ENCODE measurements at regions not wholly inside any gene's neighbourhood (a gene's known extent, or its start where the extent isn't known, plus 50 kb on each side); places are given as distances from the start of the nearest gene placed in this dataset.
"Not testable (repeated sequence)": the region's sequence is repeated elsewhere in the genome, so short reads cannot be mapped to it uniquely, and the experiment has no call there.

DNA sequence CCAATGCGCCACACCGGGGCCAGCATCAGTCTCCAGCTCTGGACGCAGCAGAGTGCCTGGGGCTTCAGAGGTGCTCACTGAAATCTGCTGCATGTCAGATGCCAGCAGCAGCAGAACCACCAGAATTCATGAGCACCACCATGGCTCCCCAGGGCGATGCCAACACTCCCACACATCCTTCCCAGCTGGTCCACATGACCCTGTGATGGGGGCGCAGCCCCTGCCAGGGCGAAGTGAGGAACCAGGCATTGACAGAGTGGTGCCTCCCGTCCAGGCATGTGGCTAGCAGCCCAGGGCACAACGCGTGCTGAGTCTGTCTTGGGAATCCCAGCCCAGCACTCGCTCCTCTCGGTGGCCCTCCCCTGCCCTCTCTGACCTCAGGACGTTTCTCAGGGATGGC lies 80.4 kb downstream of the DHCR7 start:
- no peaks in the 10 kb centered on the region for H3K36me3 ChIP-seq (ENCODE audit: control insufficient read depth, insufficient read depth, low read length, severe bottlenecking)
- no peak overlapping the region for H3K4me3 ChIP-seq (ENCODE audit: low read length)
- no peak overlapping the region for H3K9ac ChIP-seq (ENCODE audit: low read length)
- peaks cover 28% of the 10 kb centered on the region for H3K27me3 ChIP-seq (replicated peaks; ENCODE audit: control insufficient read depth, insufficient read depth, low read length)
- no peaks in the 10 kb centered on the region for H3K4me1 ChIP-seq (ENCODE audit: control insufficient read depth, insufficient read depth, low read length)
- no peak for DNase-seq (ENCODE audit: low read depth)
- H3K9me3 ChIP-seq (ENCODE audit: control insufficient read depth, low read length) = no peaks in the 10 kb centered on the region

DNA sequence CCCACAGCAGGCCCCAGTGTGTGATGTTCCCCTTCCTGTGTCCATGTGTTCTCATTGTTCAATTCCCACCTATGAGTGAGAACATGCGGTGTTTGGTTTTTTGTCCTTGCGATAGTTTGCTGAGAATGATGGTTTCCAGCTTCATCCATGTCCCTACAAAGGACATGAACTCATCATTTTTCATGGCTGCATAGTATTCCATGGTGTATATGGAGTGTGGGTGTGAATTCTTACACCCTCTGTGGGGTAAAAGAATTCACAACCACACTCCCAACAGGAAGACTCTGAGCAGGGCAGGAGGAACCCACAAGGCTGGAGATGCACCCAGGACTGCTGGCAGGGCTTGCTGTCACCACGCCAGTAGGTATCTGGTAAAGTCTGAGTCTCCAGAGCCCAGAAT lies 80.9 kb downstream of the DHCR7 start:
- DNase-seq (ENCODE audit: low read depth); H3K4me3 ChIP-seq (ENCODE audit: low read length); H3K36me3 ChIP-seq (ENCODE audit: control insufficient read depth, insufficient read depth, low read length, severe bottlenecking); H3K4me1 ChIP-seq (ENCODE audit: control insufficient read depth, insufficient read depth, low read length); H3K9me3 ChIP-seq (ENCODE audit: control insufficient read depth, low read length); H3K9ac ChIP-seq (ENCODE audit: low read length): not testable (repeated sequence)
- peaks cover 28% of the 10 kb centered on the region for H3K27me3 ChIP-seq (replicated peaks; ENCODE audit: control insufficient read depth, insufficient read depth, low read length)

DNA sequence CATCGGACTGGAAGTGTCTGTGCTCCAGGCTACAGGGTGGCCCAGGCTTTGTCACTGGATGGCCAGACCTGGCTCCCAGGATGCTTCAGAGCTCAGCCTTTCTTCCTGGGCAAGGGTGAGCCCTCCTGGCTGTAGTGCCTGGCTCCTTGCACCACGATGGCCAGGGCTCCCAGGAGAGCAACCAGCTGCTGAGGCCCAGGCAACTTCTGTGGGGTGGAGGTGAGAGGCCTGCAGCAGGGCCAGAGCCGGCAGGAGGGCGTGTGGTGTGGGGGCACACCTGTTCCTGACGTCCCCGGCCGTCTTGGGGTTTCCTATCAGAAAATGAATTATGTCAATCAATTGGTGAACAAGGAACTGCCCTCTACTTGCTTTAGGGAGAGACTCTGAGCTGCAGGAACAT lies 82.1 kb downstream of the DHCR7 start:
- peaks cover 32% of the 10 kb centered on the region for H3K27me3 ChIP-seq (replicated peaks; ENCODE audit: control insufficient read depth, insufficient read depth, low read length)
- no peaks in the 10 kb centered on the region for H3K9me3 ChIP-seq (ENCODE audit: control insufficient read depth, low read length)
- no peak overlapping the region for H3K9ac ChIP-seq (ENCODE audit: low read length)
- DNase-seq (ENCODE audit: low read depth) = no peak
- no peaks in the 10 kb centered on the region for H3K4me1 ChIP-seq (ENCODE audit: control insufficient read depth, insufficient read depth, low read length)
- no peak overlapping the region for H3K4me3 ChIP-seq (ENCODE audit: low read length)
- H3K36me3 ChIP-seq (ENCODE audit: control insufficient read depth, insufficient read depth, low read length, severe bottlenecking) = no peaks in the 10 kb centered on the region

DNA sequence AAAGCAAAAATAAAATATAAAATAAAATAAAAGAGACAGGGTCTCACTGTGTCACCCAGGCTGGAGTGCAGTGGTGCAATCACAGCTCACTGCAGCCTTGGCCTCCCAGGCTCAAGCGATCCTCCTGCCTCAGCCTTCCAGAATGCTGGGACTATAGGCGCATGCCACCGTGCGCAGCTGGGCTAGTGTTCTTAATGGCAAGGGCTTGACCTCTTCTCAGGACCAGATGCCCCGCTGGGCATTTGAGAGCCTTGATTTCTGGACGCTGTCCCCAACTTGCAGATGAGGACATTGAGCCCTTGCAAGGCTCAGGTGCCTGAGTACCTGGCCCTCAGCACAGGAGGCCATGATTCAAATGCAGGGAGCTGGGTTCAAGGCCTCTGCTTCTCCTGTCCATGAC lies 82.6 kb downstream of the DHCR7 start:
- Histone ChIP-seq H3K27me3 (replicated peaks; ENCODE audit: control insufficient read depth, insufficient read depth, low read length) (peaks cover 36% of the 10 kb centered on the region), H3K4me3 (ENCODE audit: low read length) (no peak overlapping the region), H3K36me3 (ENCODE audit: control insufficient read depth, insufficient read depth, low read length, severe bottlenecking) (no peaks in the 10 kb centered on the region), H3K9me3 (ENCODE audit: control insufficient read depth, low read length) (no peaks in the 10 kb centered on the region), H3K4me1 (ENCODE audit: control insufficient read depth, insufficient read depth, low read length) (no peaks in the 10 kb centered on the region), H3K9ac (ENCODE audit: low read length) (no peak overlapping the region)
- no peak for DNase-seq (ENCODE audit: low read depth)

DNA sequence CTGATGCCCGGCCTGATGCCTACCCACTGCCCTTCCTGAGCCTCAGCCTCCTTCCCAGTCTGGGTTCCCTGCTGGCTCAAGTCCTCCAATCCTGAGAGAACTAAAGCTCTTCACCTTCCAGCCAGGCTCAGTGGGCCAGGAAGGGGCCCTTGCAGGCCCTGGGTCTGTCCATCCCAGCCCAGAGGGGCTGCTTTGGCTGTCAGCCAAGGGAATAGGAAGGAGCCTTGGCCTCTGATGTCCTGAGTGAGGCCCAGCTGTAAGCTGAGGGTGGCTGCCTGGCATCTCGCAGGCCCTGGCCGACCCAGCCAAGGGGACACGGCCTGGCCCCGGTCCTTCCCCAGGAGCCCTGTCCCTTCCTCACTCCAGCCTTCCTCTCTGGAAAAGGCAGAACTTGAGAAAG lies 83.4 kb downstream of the DHCR7 start:
- Histone ChIP-seq H3K9me3 (ENCODE audit: control insufficient read depth, low read length) (no peaks in the 10 kb centered on the region), H3K27me3 (replicated peaks; ENCODE audit: control insufficient read depth, insufficient read depth, low read length) (peaks cover 35% of the 10 kb centered on the region), H3K4me3 (ENCODE audit: low read length) (no peak overlapping the region), H3K9ac (ENCODE audit: low read length) (no peak overlapping the region), H3K36me3 (ENCODE audit: control insufficient read depth, insufficient read depth, low read length, severe bottlenecking) (no peaks in the 10 kb centered on the region), H3K4me1 (ENCODE audit: control insufficient read depth, insufficient read depth, low read length) (no peaks in the 10 kb centered on the region)
- DNase-seq (ENCODE audit: low read depth) = no peak

DNA sequence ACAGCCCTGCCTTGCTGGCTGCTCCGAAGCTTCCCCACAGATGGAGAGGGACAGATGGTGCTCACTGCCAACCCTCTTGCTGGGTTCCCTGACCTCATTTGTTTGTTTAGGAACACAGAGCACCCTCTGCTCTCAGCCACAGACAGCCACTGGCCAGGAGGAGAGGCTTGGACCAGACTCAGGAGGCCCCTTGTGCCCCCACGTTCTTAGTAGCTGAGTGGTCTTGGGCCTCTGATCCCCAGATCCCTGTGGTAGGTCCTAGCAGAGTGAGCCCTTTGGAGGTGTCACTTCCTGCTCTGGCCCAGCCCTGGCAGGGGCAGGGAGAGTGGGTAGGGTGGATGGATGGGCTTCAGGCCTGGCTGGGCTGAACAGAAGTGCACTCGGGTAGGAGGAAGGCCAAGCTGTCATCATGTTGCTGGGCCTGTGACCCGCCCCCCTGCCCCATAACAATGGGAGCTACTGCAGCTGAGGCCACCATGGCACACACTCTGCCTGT lies 84.0 kb downstream of the DHCR7 start:
- Histone ChIP-seq H3K4me1 (ENCODE audit: control insufficient read depth, insufficient read depth, low read length) (no peaks in the 10 kb centered on the region), H3K27me3 (replicated peaks; ENCODE audit: control insufficient read depth, insufficient read depth, low read length) (peaks cover 35% of the 10 kb centered on the region), H3K9me3 (ENCODE audit: control insufficient read depth, low read length) (no peaks in the 10 kb centered on the region), H3K9ac (ENCODE audit: low read length) (no peak overlapping the region), H3K4me3 (ENCODE audit: low read length) (no peak overlapping the region), H3K36me3 (ENCODE audit: control insufficient read depth, insufficient read depth, low read length, severe bottlenecking) (no peaks in the 10 kb centered on the region)
- DNase-seq (ENCODE audit: low read depth) = no peak

DNA sequence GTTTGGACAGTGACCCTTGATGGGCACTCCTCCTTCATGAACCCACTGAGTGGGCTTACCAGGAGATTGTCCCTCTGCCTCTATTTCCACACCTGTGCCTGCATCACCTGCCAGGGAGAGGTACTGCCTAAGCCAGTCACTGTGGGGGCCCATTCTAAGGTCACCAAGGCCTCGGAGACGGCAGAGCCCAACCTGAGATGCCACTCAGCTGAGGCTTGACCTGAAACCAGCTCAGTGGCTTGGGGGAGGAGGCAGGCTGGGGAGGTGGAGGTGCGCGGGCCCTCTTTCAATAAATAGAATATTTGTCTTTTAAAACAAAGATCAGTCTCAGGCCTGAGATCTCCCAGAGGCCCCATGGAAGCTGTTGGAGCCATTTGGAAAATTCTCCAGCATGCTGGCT lies 84.5 kb downstream of the DHCR7 start:
- H3K27me3 ChIP-seq (replicated peaks; ENCODE audit: control insufficient read depth, insufficient read depth, low read length) = peaks cover 35% of the 10 kb centered on the region
- DNase-seq (ENCODE audit: low read depth) = no peak
- H3K4me1 ChIP-seq (ENCODE audit: control insufficient read depth, insufficient read depth, low read length) = no peaks in the 10 kb centered on the region
- no peak overlapping the region for H3K9ac ChIP-seq (ENCODE audit: low read length)
- no peaks in the 10 kb centered on the region for H3K9me3 ChIP-seq (ENCODE audit: control insufficient read depth, low read length)
- no peaks in the 10 kb centered on the region for H3K36me3 ChIP-seq (ENCODE audit: control insufficient read depth, insufficient read depth, low read length, severe bottlenecking)
- no peak overlapping the region for H3K4me3 ChIP-seq (ENCODE audit: low read length)

DNA sequence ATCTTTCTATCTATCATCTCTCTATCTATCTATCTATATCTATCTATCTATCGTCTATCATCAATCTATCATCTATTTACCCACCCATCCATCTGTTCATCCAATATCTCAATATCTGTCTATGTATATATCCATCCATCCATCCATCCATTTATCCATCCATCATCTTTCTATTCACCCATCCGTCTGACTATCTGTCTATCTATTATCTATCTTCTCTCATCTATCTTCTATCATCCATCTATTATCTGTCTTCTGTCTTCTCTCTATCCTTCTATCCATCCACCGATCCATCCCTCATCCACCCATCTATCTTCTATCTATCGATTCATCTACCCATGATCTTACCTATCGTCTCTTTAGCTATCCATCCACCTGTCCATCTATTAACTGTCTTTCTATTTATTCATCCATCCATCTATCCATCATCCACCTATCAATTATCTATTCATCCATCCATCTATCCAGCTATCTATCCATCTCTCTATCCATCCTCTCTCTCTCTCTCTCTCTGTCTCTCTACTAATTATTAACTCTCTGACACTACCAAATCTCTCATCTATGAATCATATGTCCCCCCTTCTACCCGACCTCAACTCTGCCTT lies 89.1 kb downstream of the DHCR7 start:
- H3K9me3 ChIP-seq (ENCODE audit: control insufficient read depth, low read length) = no peaks in the 10 kb centered on the region
- peaks cover 39% of the 10 kb centered on the region for H3K27me3 ChIP-seq (replicated peaks; ENCODE audit: control insufficient read depth, insufficient read depth, low read length)
- no peaks in the 10 kb centered on the region for H3K36me3 ChIP-seq (ENCODE audit: control insufficient read depth, insufficient read depth, low read length, severe bottlenecking)
- no peak overlapping the region for H3K9ac ChIP-seq (ENCODE audit: low read length)
- H3K4me3 ChIP-seq (ENCODE audit: low read length) = no peak overlapping the region
- no peak for DNase-seq (ENCODE audit: low read depth)
- peaks cover 8% of the 10 kb centered on the region for H3K4me1 ChIP-seq (ENCODE audit: control insufficient read depth, insufficient read depth, low read length)

DNA sequence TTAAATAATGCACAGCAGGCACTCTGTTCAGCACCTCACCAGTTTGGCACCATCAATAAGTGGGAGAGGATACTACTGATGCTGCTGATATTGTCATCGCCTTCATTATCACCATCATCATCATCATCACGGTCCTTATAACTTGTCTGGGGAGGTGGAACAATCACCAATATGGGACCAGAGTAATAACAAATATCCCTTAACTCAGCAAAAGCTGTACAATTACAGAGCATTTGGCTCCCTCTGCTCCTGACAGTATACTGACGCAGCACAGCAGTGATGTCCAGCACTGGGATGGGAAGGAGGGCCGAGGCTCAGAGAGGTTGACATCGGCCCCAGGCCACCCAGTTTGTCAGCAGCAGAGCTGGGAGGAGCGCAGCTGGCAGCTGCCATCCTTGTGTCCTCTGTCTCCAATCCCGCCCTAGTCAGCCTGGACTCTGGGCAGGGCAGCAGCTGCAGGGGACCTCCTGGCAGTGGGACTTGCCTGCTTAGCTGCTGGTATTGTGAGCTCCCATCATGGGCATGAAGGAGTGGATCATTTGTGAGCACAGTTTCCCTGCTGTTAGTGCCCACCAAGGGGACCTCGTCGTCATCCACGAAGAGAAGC lies 90.0 kb downstream of the DHCR7 start:
- H3K4me1 ChIP-seq (ENCODE audit: control insufficient read depth, insufficient read depth, low read length) = peaks cover 8% of the 10 kb centered on the region
- no peaks in the 10 kb centered on the region for H3K36me3 ChIP-seq (ENCODE audit: control insufficient read depth, insufficient read depth, low read length, severe bottlenecking)
- no peak overlapping the region for H3K9ac ChIP-seq (ENCODE audit: low read length)
- H3K9me3 ChIP-seq (ENCODE audit: control insufficient read depth, low read length) = no peaks in the 10 kb centered on the region
- H3K27me3 ChIP-seq (replicated peaks; ENCODE audit: control insufficient read depth, insufficient read depth, low read length) = peaks cover 40% of the 10 kb centered on the region
- H3K4me3 ChIP-seq (ENCODE audit: low read length) = no peak overlapping the region
- no peak for DNase-seq (ENCODE audit: low read depth)

DNA sequence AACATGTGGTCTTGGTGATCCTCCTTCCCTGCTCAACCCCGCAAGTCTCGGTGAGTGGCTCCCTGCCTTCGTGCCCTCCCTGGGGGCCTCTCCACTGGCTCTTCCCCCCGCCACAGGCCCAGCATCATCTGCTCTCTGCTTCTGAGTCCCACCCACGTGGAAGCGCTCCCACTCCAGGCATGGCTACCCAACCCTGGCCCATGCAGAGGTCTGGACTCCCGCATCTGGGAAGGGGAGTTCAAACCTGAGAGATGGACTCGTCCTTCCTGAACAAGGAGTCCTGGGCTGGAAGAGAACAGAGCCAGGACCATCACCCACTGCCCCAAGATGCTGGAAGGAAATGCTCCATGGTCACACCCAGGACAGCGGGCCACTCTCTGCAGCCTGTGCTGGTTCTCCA lies 90.8 kb downstream of the DHCR7 start:
- no peak overlapping the region for H3K4me3 ChIP-seq (ENCODE audit: low read length)
- peaks cover 46% of the 10 kb centered on the region for H3K27me3 ChIP-seq (replicated peaks; ENCODE audit: control insufficient read depth, insufficient read depth, low read length)
- H3K9me3 ChIP-seq (ENCODE audit: control insufficient read depth, low read length) = no peaks in the 10 kb centered on the region
- DNase-seq (ENCODE audit: low read depth) = no peak
- no peaks in the 10 kb centered on the region for H3K36me3 ChIP-seq (ENCODE audit: control insufficient read depth, insufficient read depth, low read length, severe bottlenecking)
- no peak overlapping the region for H3K9ac ChIP-seq (ENCODE audit: low read length)
- peaks cover 8% of the 10 kb centered on the region for H3K4me1 ChIP-seq (ENCODE audit: control insufficient read depth, insufficient read depth, low read length)

DNA sequence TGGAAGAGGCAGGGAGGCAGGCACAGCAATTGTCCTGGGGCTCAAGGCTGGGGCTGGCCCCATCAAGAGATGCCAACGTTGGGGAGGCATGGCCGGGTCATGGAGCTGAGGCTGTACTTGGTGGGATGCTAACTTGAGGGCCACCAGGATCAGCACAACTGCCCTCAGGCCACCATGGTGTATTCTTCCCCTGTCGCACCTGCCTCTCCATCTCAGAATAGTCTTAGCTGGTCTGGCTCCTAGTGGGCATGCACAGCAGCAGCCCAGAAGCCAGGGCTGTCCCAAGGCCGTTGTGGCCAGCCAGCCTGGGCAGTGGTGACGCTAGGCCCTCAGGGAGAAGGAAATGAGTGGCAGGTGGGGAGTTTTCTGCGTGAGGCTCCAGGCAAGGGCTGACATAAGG lies 91.3 kb downstream of the DHCR7 start:
- Histone ChIP-seq H3K27me3 (replicated peaks; ENCODE audit: control insufficient read depth, insufficient read depth, low read length) (peaks cover 46% of the 10 kb centered on the region), H3K4me3 (ENCODE audit: low read length) (no peak overlapping the region), H3K9ac (ENCODE audit: low read length) (no peak overlapping the region), H3K36me3 (ENCODE audit: control insufficient read depth, insufficient read depth, low read length, severe bottlenecking) (no peaks in the 10 kb centered on the region), H3K9me3 (ENCODE audit: control insufficient read depth, low read length) (no peaks in the 10 kb centered on the region), H3K4me1 (ENCODE audit: control insufficient read depth, insufficient read depth, low read length) (peaks cover 8% of the 10 kb centered on the region)
- no peak for DNase-seq (ENCODE audit: low read depth)
